OCI-LY3 (cell line): ENCODE measurements at regions not wholly inside any gene's neighbourhood (a gene's known extent, or its start where the extent isn't known, plus 50 kb on each side); places are given as distances from the start of the nearest gene placed in this dataset.

Experiments
- H2AFZ ChIP-seq: fragments of 200-600, 300-600 bp; shearing (Covaris generic); 2 replicates; pipeline ENCODE4 v1.6.0; 2014; ENCODE audit warnings: antibody characterized with exemption, low read depth, low read length
- H3K27ac ChIP-seq: fragments of 200-600, 300-600 bp; sonication (generic); 2 replicates; pipeline ENCODE4 v1.5.1; 2014; ENCODE audit warnings: mild to moderate bottlenecking, low read length, moderate library complexity, mixed read lengths
- H3K27me3 ChIP-seq: fragments of 200-600, 300-600 bp; sonication (generic); 2 replicates; pipeline ENCODE4 v1.6.1; 2014; ENCODE audit warnings: low read depth, low read length, mixed read lengths
- H3K36me3 ChIP-seq: fragments of 200-600, 300-600 bp; sonication (generic); replicated peaks from 2 replicates; pipeline ENCODE3; 2014; ENCODE audit warnings: low read depth, low read length, mixed read lengths
- H3K4me1 ChIP-seq: fragments of 300-600, 200-600 bp; sonication (generic); 2 replicates; pipeline ENCODE4 v1.6.1; 2014; ENCODE audit warnings: low read length, mixed read lengths
- H3K4me2 ChIP-seq: fragments of 200-600, 300-600 bp; sonication (generic); 2 replicates; pipeline ENCODE4 v1.6.1; 2014; ENCODE audit warnings: low read length, mixed read lengths
- H3K4me3 ChIP-seq: fragments of 300-600, 200-600 bp; sonication (generic); 2 replicates; pipeline ENCODE4 v1.5.1; 2014; ENCODE audit warnings: antibody characterized with exemption, mild to moderate bottlenecking, low read length, moderate library complexity
- H3K79me2 ChIP-seq: fragments of 300-600, 200-600 bp; shearing (Covaris generic); 2 replicates; pipeline ENCODE4 v1.6.1; 2014; ENCODE audit warnings: mild to moderate bottlenecking, low read length, mixed read lengths
- H3K9ac ChIP-seq: fragments of 300-600, 200-600 bp; shearing (Covaris generic); 2 replicates; pipeline ENCODE4 v1.6.0; 2014; ENCODE audit warnings: mild to moderate bottlenecking, low read length, moderate library complexity
- H3K9me3 ChIP-seq: fragments of 200-600, 300-600 bp; shearing (Covaris generic); 2 replicates; pipeline ENCODE4 v1.6.1; 2014; ENCODE audit warnings: low read length, mixed read lengths; ENCODE audit not compliant: insufficient read depth
- H4K20me1 ChIP-seq: fragments of 200-600, 300-600 bp; sonication (generic); 2 replicates; pipeline ENCODE4 v1.6.1; 2016; ENCODE audit warnings: low read length, mixed read lengths; ENCODE audit not compliant: insufficient read depth
- CTCF ChIP-seq: fragments of 200-600, 300-600 bp; sonication (generic); IDR thresholded peaks from 2 replicates; pipeline ENCODE4 v1.5.1; 2014; ENCODE audit warnings: antibody characterized with exemption, low read length, low read depth
- EZH2phosphoT487 ChIP-seq: fragments of 200-600 bp; shearing (Covaris generic); IDR thresholded peaks from 2 replicates; pipeline ENCODE4 v1.6.1; 2018; ENCODE audit warnings: antibody characterized with exemption, mixed run types, low read depth

DNA sequence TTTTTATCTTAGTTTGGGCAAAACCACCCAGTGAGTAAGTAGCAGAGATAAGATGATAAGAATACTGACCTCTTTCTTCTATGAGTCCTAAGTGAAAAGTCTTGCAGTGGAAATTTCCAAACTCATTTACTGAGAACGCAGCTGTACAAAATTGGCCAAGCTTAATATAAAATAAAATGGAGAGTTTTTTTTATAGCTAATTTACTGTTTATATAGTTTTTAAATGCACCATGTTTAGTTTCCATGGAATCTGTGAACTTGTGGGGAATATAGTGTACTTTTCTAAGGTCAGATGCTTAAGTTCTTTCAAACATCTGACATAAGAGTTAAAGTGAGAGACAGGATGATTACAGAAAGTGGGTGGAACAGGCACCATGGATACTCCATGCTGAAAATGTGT, 833.5 kb downstream of the ADGRL2 start:
- Histone ChIP-seq H3K36me3 (no peaks in the 10 kb centered on the region), H3K4me1 (peaks cover 2% of the 10 kb centered on the region), H3K9me3 (no peaks in the 10 kb centered on the region), H4K20me1 (no peaks in the 10 kb centered on the region), H3K27me3 (no peaks in the 10 kb centered on the region), H3K9ac (no peak overlapping the region), H3K4me3 (no peak overlapping the region), H3K79me2 (no peaks in the 10 kb centered on the region), H3K4me2 (no peak overlapping the region), H3K27ac (no peak overlapping the region), H2AFZ (no peak overlapping the region)
- TF ChIP-seq CTCF (no peak), EZH2phosphoT487 (no peak)

GRCh38 chr1:82632155-82632554, 831.4 kb downstream of the ADGRL2 start:
- H3K4me2 ChIP-seq: no peak overlapping the region
- H3K27me3 ChIP-seq: no peaks in the 10 kb centered on the region
- no peak overlapping the region for H3K9ac ChIP-seq
- H4K20me1 ChIP-seq: no peaks in the 10 kb centered on the region
- H3K27ac ChIP-seq: no peak overlapping the region
- peaks cover 22% of the 10 kb centered on the region for H3K4me1 ChIP-seq
- TF ChIP-seq EZH2phosphoT487: no peak
- no peak for TF ChIP-seq CTCF
- H3K36me3 ChIP-seq: no peaks in the 10 kb centered on the region
- no peak overlapping the region for H2AFZ ChIP-seq
- no peaks in the 10 kb centered on the region; the same call in 1 of the 2 replicates for H3K9me3 ChIP-seq
- no peak overlapping the region for H3K4me3 ChIP-seq
- H3K79me2 ChIP-seq: no peaks in the 10 kb centered on the region

- Histone ChIP-seq H3K27me3 (no peaks in the 10 kb centered on the region), H3K4me2 (peak overlapping the region; percentile 19), H2AFZ (no peak overlapping the region), H3K4me1 (peaks cover 22% of the 10 kb centered on the region), H3K36me3 (peaks cover 8% of the 10 kb centered on the region), H3K4me3 (no peak overlapping the region), H3K27ac (peak overlapping the region; percentile 62), H3K79me2 (no peaks in the 10 kb centered on the region), H3K9me3 (peaks cover 12% of the 10 kb centered on the region; the same call in 1 of the 2 replicates), H4K20me1 (no peaks in the 10 kb centered on the region), H3K9ac (no peak overlapping the region)
- TF ChIP-seq EZH2phosphoT487 (no peak), CTCF (no peak)
These were observed 828.2 kb downstream of the ADGRL2 start for GRCh38 chr1:82628887-82629286.

DNA sequence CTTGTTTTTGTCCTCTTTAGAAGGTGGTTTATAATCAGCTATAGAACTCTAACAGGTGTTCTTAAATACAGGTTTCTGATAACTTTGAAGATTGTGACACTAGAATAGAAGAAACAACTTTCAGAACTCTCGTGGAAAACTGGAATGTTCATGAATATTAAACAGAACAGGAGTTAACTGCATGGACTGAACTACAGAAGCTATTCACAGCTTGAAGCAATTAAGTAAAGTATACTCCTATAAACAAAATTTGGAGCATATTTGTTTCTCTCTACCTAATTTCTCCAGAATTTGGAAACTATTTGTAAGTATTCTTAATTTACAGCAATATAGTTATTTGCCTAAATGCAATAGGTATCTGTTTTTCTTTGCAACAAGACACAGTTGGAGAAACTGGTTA, 824.8 kb downstream of the ADGRL2 start:
- H3K9ac ChIP-seq: no peak overlapping the region
- no peak for TF ChIP-seq CTCF
- no peak for TF ChIP-seq EZH2phosphoT487
- peaks cover 12% of the 10 kb centered on the region; the same call in 1 of the 2 replicates for H3K9me3 ChIP-seq
- no peaks in the 10 kb centered on the region for H3K79me2 ChIP-seq
- H3K4me1 ChIP-seq: peaks cover 22% of the 10 kb centered on the region
- H3K4me3 ChIP-seq: no peak overlapping the region
- H3K27me3 ChIP-seq: no peaks in the 10 kb centered on the region
- no peaks in the 10 kb centered on the region for H4K20me1 ChIP-seq
- H3K27ac ChIP-seq: no peak overlapping the region
- H3K36me3 ChIP-seq: peaks cover 8% of the 10 kb centered on the region
- H3K4me2 ChIP-seq: no peak overlapping the region
- H2AFZ ChIP-seq: no peak overlapping the region
